ENCODE measurements at regions not wholly inside any gene's neighbourhood (a gene's known extent, or its start where the extent isn't known, plus 50 kb on each side); places are given as distances from the start of the nearest gene placed in this dataset.

GRCh38 chr18:40017021-40017420 lies 1938.0 kb upstream of the PIK3C3 start:
- no peaks in the 10 kb centered on the region for H3K36me3 ChIP-seq (ENCODE audit: control insufficient read depth in 2 of 2, extremely low read depth in 1 of 2, insufficient read depth in 1 of 2, low read length in 1 of 2)
- Mint-ChIP-seq H3K4me1 (no peaks in the 10 kb centered on the region), H3K27ac (no peak overlapping the region), H3K9me3 (peaks cover 0 to 7% (median 6%) of the 10 kb centered on the region in 3 donors), H3K4me3 (no peak overlapping the region), H3K27me3 (no peaks in the 10 kb centered on the region), H3K36me3 (no peaks in the 10 kb centered on the region)
- no peak overlapping the region for H3K4me3 ChIP-seq (ENCODE audit: control insufficient read depth in 1 of 2, extremely low read depth in 1 of 2, low read length in 1 of 2)
- H3K27me3 ChIP-seq (replicated peaks in 1 of 2; ENCODE audit: control insufficient read depth in 2 of 2, extremely low read depth in 1 of 2, insufficient read depth in 2 of 2, low read length in 1 of 2): no peaks in the 10 kb centered on the region
- no peak overlapping the region for H3K27ac ChIP-seq (ENCODE audit: low read length)
- ChIA-PET POLR2A (no interaction called here), CTCF (no interaction called here)
- DNase-seq (no peak), ATAC-seq (replicated peaks in 1 of 4) (no peak)
- no peaks in the 10 kb centered on the region for H3K4me1 ChIP-seq (ENCODE audit: control insufficient read depth in 1 of 2, extremely low read depth in 1 of 2, insufficient read depth in 2 of 2, low read length in 2 of 2)
- WGBS (ENCODE audit: insufficient coverage): 100% methylated on average over 3 of the region's 6 CpGs
- no peaks in the 10 kb centered on the region for H3K9me3 ChIP-seq

DNA sequence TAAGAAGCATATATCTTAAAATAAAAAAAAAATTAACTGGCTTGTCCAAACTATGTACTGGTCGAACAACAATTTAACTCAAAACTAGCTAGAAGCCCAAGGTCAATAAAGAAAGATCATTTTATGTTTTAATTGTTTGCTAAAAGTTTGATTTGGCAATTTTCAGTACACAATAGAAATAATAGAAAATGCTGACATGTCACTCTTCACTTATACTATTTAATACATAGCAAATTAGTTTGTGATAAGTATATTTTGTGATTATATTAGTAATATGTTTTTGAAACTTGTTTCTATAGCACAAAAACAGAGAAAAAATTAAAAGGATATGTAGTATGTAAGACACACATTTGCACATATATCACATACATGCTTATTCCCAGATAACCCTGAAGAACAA lies 1938.6 kb upstream of the PIK3C3 start:
- no CpG with 5 or more reads among the region's 1 CpG for WGBS (ENCODE audit: insufficient coverage)
- Mint-ChIP-seq H3K4me3 (no peak overlapping the region), H3K4me1 (no peaks in the 10 kb centered on the region), H3K9me3 (peaks cover 0 to 8% (median 7%) of the 10 kb centered on the region in 3 donors), H3K27me3 (no peaks in the 10 kb centered on the region), H3K27ac (no peak overlapping the region), H3K36me3 (no peaks in the 10 kb centered on the region)
- ChIA-PET CTCF (interaction anchor here (0.5 to 0.6 kb wide), 2 partner anchors 23 to 1950 kb away, joined by 4 read pairs; no protein-coding TSS in a partner anchor), POLR2A (no interaction called here)
- ATAC-seq (replicated peaks in 1 of 4): no peak
- no peak overlapping the region for H3K4me3 ChIP-seq (ENCODE audit: control insufficient read depth in 1 of 2, extremely low read depth in 1 of 2, low read length in 1 of 2)
- H3K9me3 ChIP-seq: no peaks in the 10 kb centered on the region
- DNase-seq: no peak
- H3K27me3 ChIP-seq (replicated peaks in 1 of 2; ENCODE audit: control insufficient read depth in 2 of 2, extremely low read depth in 1 of 2, insufficient read depth in 2 of 2, low read length in 1 of 2): no peaks in the 10 kb centered on the region
- no peaks in the 10 kb centered on the region for H3K36me3 ChIP-seq (ENCODE audit: control insufficient read depth in 2 of 2, extremely low read depth in 1 of 2, insufficient read depth in 1 of 2, low read length in 1 of 2)
- H3K27ac ChIP-seq (ENCODE audit: low read length): no peak overlapping the region
- no peaks in the 10 kb centered on the region for H3K4me1 ChIP-seq (ENCODE audit: control insufficient read depth in 1 of 2, extremely low read depth in 1 of 2, insufficient read depth in 2 of 2, low read length in 2 of 2)

DNA sequence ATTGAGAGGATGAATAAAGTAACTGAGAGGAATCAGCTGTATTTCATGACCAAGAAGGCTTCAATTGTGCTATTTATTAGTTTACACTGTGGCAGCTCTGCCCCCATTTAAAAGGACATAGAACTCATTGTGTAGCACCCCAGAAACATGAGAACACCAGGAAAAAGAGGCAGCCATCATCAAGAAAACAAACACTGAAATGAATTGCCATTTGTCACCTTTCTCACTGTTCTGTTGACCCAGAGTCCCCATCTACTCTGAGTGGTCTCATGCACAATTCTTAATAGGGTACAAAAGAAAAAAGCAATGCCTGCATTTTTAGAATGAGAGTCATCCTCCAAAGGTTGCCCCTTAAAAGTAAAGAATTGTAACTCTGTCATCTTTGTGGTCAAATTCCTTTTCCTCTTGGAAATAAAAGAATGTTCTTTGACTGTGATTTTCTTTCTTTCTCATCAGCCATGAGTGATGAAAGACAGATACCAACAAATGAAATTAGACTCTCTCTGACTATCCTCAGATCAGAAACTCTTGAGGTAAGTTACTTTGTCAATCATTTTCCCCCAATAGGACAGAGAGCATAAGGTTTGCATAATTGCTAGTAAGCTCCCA lies 1941.9 kb upstream of the PIK3C3 start:
- H3K4me1 ChIP-seq (ENCODE audit: control insufficient read depth in 1 of 2, extremely low read depth in 1 of 2, insufficient read depth in 2 of 2, low read length in 2 of 2): no peaks in the 10 kb centered on the region

DNA sequence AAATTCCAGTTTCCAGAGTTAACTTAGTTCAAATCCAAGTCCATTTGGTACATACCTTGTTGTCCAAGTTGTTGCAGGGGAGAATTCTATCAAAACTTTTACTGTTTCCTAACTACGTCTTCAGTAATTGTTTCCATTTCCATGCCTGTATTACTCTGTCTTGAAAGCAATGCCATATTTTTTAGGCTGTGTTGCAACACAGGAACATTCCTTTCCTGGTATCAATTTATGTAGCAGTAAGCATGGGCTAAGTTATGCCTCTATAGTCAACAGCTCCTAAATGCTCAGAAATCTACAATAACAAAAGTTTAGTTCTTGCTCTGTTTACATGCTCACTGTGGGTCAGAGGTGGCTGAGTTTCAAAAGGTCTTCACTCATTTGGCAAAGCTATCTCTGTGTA lies 1943.8 kb upstream of the PIK3C3 start:
- Histone ChIP-seq H3K27me3 (replicated peaks in 1 of 2; ENCODE audit: control insufficient read depth in 2 of 2, extremely low read depth in 1 of 2, insufficient read depth in 2 of 2, low read length in 1 of 2) (no peaks in the 10 kb centered on the region), H3K36me3 (ENCODE audit: control insufficient read depth in 2 of 2, extremely low read depth in 1 of 2, insufficient read depth in 1 of 2, low read length in 1 of 2) (no peaks in the 10 kb centered on the region), H3K4me1 (ENCODE audit: control insufficient read depth in 1 of 2, extremely low read depth in 1 of 2, insufficient read depth in 2 of 2, low read length in 2 of 2) (no peaks in the 10 kb centered on the region), H3K27ac (ENCODE audit: low read length) (no peak overlapping the region), H3K4me3 (ENCODE audit: control insufficient read depth in 1 of 2, extremely low read depth in 1 of 2, low read length in 1 of 2) (no peak overlapping the region), H3K9me3 (no peaks in the 10 kb centered on the region)
- no peak for ATAC-seq (replicated peaks in 1 of 4)
- CTCF ChIA-PET: no interaction called here
- H3K27me3 Mint-ChIP-seq: no peaks in the 10 kb centered on the region
- no peak for DNase-seq
- no CpG with 5 or more reads among the region's 1 CpG for WGBS (ENCODE audit: insufficient coverage)
- H3K4me1 Mint-ChIP-seq: no peaks in the 10 kb centered on the region
- no peak overlapping the region for H3K27ac Mint-ChIP-seq
- peaks cover 0 to 8% (median 4%) of the 10 kb centered on the region in 3 donors for H3K9me3 Mint-ChIP-seq
- POLR2A ChIA-PET: no interaction called here
- H3K36me3 Mint-ChIP-seq: no peaks in the 10 kb centered on the region
- no peak overlapping the region for H3K4me3 Mint-ChIP-seq

More for the DNA sequence above, 1941.9 kb upstream of the PIK3C3 start:
- DNase-seq: no peak
- Histone ChIP-seq H3K36me3 (ENCODE audit: control insufficient read depth in 2 of 2, extremely low read depth in 1 of 2, insufficient read depth in 1 of 2, low read length in 1 of 2) (no peaks in the 10 kb centered on the region), H3K27ac (ENCODE audit: low read length) (no peak overlapping the region), H3K27me3 (replicated peaks in 1 of 2; ENCODE audit: control insufficient read depth in 2 of 2, extremely low read depth in 1 of 2, insufficient read depth in 2 of 2, low read length in 1 of 2) (no peaks in the 10 kb centered on the region), H3K4me3 (ENCODE audit: control insufficient read depth in 1 of 2, extremely low read depth in 1 of 2, low read length in 1 of 2) (no peak overlapping the region), H3K9me3 (no peaks in the 10 kb centered on the region)
- POLR2A ChIA-PET: no interaction called here
- no peaks in the 10 kb centered on the region for H3K36me3 Mint-ChIP-seq
- CTCF ChIA-PET: no interaction called here
- H3K4me1 Mint-ChIP-seq: no peaks in the 10 kb centered on the region
- ATAC-seq (replicated peaks in 1 of 4): no peak
- H3K27ac Mint-ChIP-seq: no peak overlapping the region
- H3K9me3 Mint-ChIP-seq: peaks cover 0 to 8% (median 0%) of the 10 kb centered on the region in 3 donors
- H3K4me3 Mint-ChIP-seq: no peak overlapping the region
- H3K27me3 Mint-ChIP-seq: no peaks in the 10 kb centered on the region

- no peaks in the 10 kb centered on the region for H3K27me3 ChIP-seq (replicated peaks in 1 of 2; ENCODE audit: control insufficient read depth in 2 of 2, extremely low read depth in 1 of 2, insufficient read depth in 2 of 2, low read length in 1 of 2)
- Mint-ChIP-seq H3K4me3 (no peak overlapping the region), H3K27me3 (no peaks in the 10 kb centered on the region), H3K9me3 (peaks cover 7 to 12% (median 8%) of the 10 kb centered on the region in 3 donors), H3K4me1 (no peaks in the 10 kb centered on the region), H3K27ac (no peak overlapping the region), H3K36me3 (no peaks in the 10 kb centered on the region)
- ChIA-PET POLR2A (no interaction called here), CTCF (no interaction called here)
- DNase-seq (no peak), ATAC-seq (replicated peaks in 1 of 4) (no peak)
- WGBS (ENCODE audit: insufficient coverage): 86% methylated on average over 1 of the region's 4 CpGs
- H3K4me1 ChIP-seq (ENCODE audit: control insufficient read depth in 1 of 2, extremely low read depth in 1 of 2, insufficient read depth in 2 of 2, low read length in 2 of 2): no peaks in the 10 kb centered on the region
- H3K36me3 ChIP-seq (ENCODE audit: control insufficient read depth in 2 of 2, extremely low read depth in 1 of 2, insufficient read depth in 1 of 2, low read length in 1 of 2): no peaks in the 10 kb centered on the region
- no peak overlapping the region for H3K27ac ChIP-seq (ENCODE audit: low read length)
- no peaks in the 10 kb centered on the region for H3K9me3 ChIP-seq
- no peak overlapping the region for H3K4me3 ChIP-seq (ENCODE audit: control insufficient read depth in 1 of 2, extremely low read depth in 1 of 2, low read length in 1 of 2)
Measured at GRCh38 chr18:40006634-40007033, 1948.4 kb upstream of the PIK3C3 start.

GRCh38 chr18:40004246-40004645 lies 1950.8 kb upstream of the PIK3C3 start:
- Histone ChIP-seq H3K4me3 (ENCODE audit: control insufficient read depth in 1 of 2, extremely low read depth in 1 of 2, low read length in 1 of 2) (no peak overlapping the region), H3K9me3 (no peaks in the 10 kb centered on the region), H3K36me3 (ENCODE audit: control insufficient read depth in 2 of 2, extremely low read depth in 1 of 2, insufficient read depth in 1 of 2, low read length in 1 of 2) (no peaks in the 10 kb centered on the region), H3K4me1 (ENCODE audit: control insufficient read depth in 1 of 2, extremely low read depth in 1 of 2, insufficient read depth in 2 of 2, low read length in 2 of 2) (no peaks in the 10 kb centered on the region), H3K27me3 (replicated peaks in 1 of 2; ENCODE audit: control insufficient read depth in 2 of 2, extremely low read depth in 1 of 2, insufficient read depth in 2 of 2, low read length in 1 of 2) (no peaks in the 10 kb centered on the region), H3K27ac (ENCODE audit: low read length) (no peak overlapping the region)
- no peaks in the 10 kb centered on the region for H3K4me1 Mint-ChIP-seq
- WGBS (ENCODE audit: insufficient coverage): no CpG with 5 or more reads among the region's 3 CpGs
- no peak for ATAC-seq (replicated peaks in 1 of 4)
- ChIA-PET CTCF (interaction anchor here in 1 of 2 donors (0.6 kb wide), 1 partner anchor 12 kb away, joined by 3 read pairs; no protein-coding TSS in a partner anchor), POLR2A (no interaction called here)
- peaks cover 7 to 21% (median 8%) of the 10 kb centered on the region in 3 donors for H3K9me3 Mint-ChIP-seq
- H3K4me3 Mint-ChIP-seq: no peak overlapping the region
- DNase-seq: no peak
- H3K36me3 Mint-ChIP-seq: no peaks in the 10 kb centered on the region
- H3K27me3 Mint-ChIP-seq: no peaks in the 10 kb centered on the region
- no peak overlapping the region for H3K27ac Mint-ChIP-seq

GRCh38 chr18:39998317-39998716 lies 1956.7 kb upstream of the PIK3C3 start:
- POLR2A ChIA-PET: no interaction called here
- CTCF ChIA-PET: no interaction called here
- Histone ChIP-seq H3K4me1 (ENCODE audit: control insufficient read depth in 1 of 2, extremely low read depth in 1 of 2, insufficient read depth in 2 of 2, low read length in 2 of 2) (no peaks in the 10 kb centered on the region), H3K9me3 (no peaks in the 10 kb centered on the region), H3K36me3 (ENCODE audit: control insufficient read depth in 2 of 2, extremely low read depth in 1 of 2, insufficient read depth in 1 of 2, low read length in 1 of 2) (no peaks in the 10 kb centered on the region), H3K27ac (ENCODE audit: low read length) (no peak overlapping the region), H3K27me3 (replicated peaks in 1 of 2; ENCODE audit: control insufficient read depth in 2 of 2, extremely low read depth in 1 of 2, insufficient read depth in 2 of 2, low read length in 1 of 2) (no peaks in the 10 kb centered on the region), H3K4me3 (ENCODE audit: control insufficient read depth in 1 of 2, extremely low read depth in 1 of 2, low read length in 1 of 2) (no peak overlapping the region)
- WGBS (ENCODE audit: insufficient coverage): 90% methylated on average over 5 of the region's 6 CpGs
- Mint-ChIP-seq H3K9me3 (peaks cover 0 to 20% (median 7%) of the 10 kb centered on the region in 3 donors), H3K27ac (no peak overlapping the region), H3K27me3 (no peaks in the 10 kb centered on the region), H3K4me1 (no peaks in the 10 kb centered on the region), H3K4me3 (no peak overlapping the region), H3K36me3 (no peaks in the 10 kb centered on the region)
- ATAC-seq (replicated peaks in 1 of 4): no peak
- DNase-seq: no peak

Data from T-cell (primary cell).